HEK293 (cell line): ENCODE measurements at regions not wholly inside any gene's neighbourhood (a gene's known extent, or its start where the extent isn't known, plus 50 kb on each side); places are given as distances from the start of the nearest gene placed in this dataset.

Source experiments
- CTCF ChIA-PET: fragments of 350-600 bp; formaldehyde crosslinking; extraction: SDS; loops from one replicate; lab custom pipeline; 2021; ENCODE audit warnings: antibody characterized with exemption; lab: Yijun Ruan, JAX
- POLR2A ChIA-PET: fragments of 300-600 bp; formaldehyde crosslinking; extraction: SDS; loops from one replicate; lab custom pipeline; 2020; ENCODE audit warnings: antibody characterized with exemption, inconsistent platforms; lab: Yijun Ruan, JAX
- H3K27ac ChIP-seq: fragments of 200-500 bp; sonication (Bioruptor generic); 2 replicates; pipeline ENCODE4 v1.5.1; 2014; ENCODE audit warnings: low read depth, low read length, control low read depth, inconsistent platforms; ENCODE audit errors: extremely low read depth
- H3K36me3 ChIP-seq, 2 experiments: fragments of 200-500 bp in 1 of 2; sonication (Bioruptor generic) in 1 of 2; 1 replicate in 1 of 2; 2 replicates in 1 of 2; pipeline ENCODE4 v1.5.1; 2014 to 2017; ENCODE audit warnings: inconsistent platforms in 2 of 2, low read length in 2 of 2; ENCODE audit not compliant: control insufficient read depth in 2 of 2, insufficient read depth in 1 of 2
- H3K4me1 ChIP-seq: fragments of 200-500 bp; sonication (Bioruptor generic); 2 replicates; pipeline ENCODE4 v1.5.1; 2014; ENCODE audit warnings: mild to moderate bottlenecking, low read length, inconsistent platforms; ENCODE audit not compliant: control insufficient read depth, insufficient read depth
- H3K4me3 ChIP-seq: 2 replicates; pipeline ENCODE4 v1.5.1; 2011; ENCODE audit warnings: low read depth, mild to moderate bottlenecking, control low read depth, low read length, moderate library complexity
- H3K9me3 ChIP-seq: fragments of 200-500 bp; sonication (Bioruptor generic); 2 replicates; pipeline ENCODE4 v1.5.1; 2014; ENCODE audit warnings: low read depth, low read length, inconsistent platforms; ENCODE audit not compliant: control insufficient read depth, insufficient read depth
- EGR2 ChIP-seq: fragments of 450-650 bp; formaldehyde crosslinking; IDR thresholded peaks from 2 replicates; pipeline ENCODE4 v1.5.1; 2016; ENCODE audit warnings: low read depth, missing biosample characterization, missing genetic modification characterization
- KLF10 ChIP-seq: fragments of 450-650 bp; IDR thresholded peaks from 2 replicates; pipeline ENCODE4 v1.5.1; 2018; ENCODE audit warnings: missing biosample characterization, mild to moderate bottlenecking, missing genetic modification characterization
- SETDB1 ChIP-seq: IDR thresholded peaks from one replicate; pipeline ENCODE4 v1.6.1; 2017; ENCODE audit warnings: mild to moderate bottlenecking, low read length, moderate library complexity, mixed read lengths; ENCODE audit not compliant: insufficient read length
- SP2 ChIP-seq: fragments of 450-650 bp; formaldehyde crosslinking; IDR thresholded peaks from 2 replicates; pipeline ENCODE4 v1.5.1; 2016; ENCODE audit warnings: missing biosample characterization, missing genetic modification characterization
- SP7 ChIP-seq: fragments of 450-650 bp; formaldehyde crosslinking; IDR thresholded peaks from 2 replicates; pipeline ENCODE4 v1.5.1; 2016; ENCODE audit warnings: missing biosample characterization, missing genetic modification characterization
- TSHZ1 ChIP-seq: fragments of 450-650 bp; formaldehyde crosslinking; IDR thresholded peaks from 2 replicates; pipeline ENCODE4 v1.5.1; 2016; ENCODE audit warnings: missing biosample characterization, missing genetic modification characterization, borderline replicate concordance
- ZNF114 ChIP-seq: fragments of 450-650 bp; formaldehyde crosslinking; IDR thresholded peaks from 2 replicates; pipeline ENCODE4 v1.5.0; 2017; ENCODE audit warnings: missing biosample characterization, missing genetic modification characterization
- ZNF202 ChIP-seq: fragments of 450-650 bp; formaldehyde crosslinking; IDR thresholded peaks from 2 replicates; pipeline ENCODE4 v1.5.1; 2016; ENCODE audit warnings: missing biosample characterization, missing genetic modification characterization, borderline replicate concordance
- ZNF26 ChIP-seq: fragments of 450-650 bp; formaldehyde crosslinking; IDR thresholded peaks from 2 replicates; pipeline ENCODE4 v1.5.1; 2016; ENCODE audit warnings: missing biosample characterization, missing genetic modification characterization
- ZNF518A ChIP-seq: fragments of 450-650 bp; formaldehyde crosslinking; conservative IDR thresholded peaks from 2 replicates; pipeline ENCODE4 v1.5.1; 2016; ENCODE audit warnings: low read depth, missing biosample characterization, missing genetic modification characterization
- ZNF629 ChIP-seq: fragments of 450-650 bp; formaldehyde crosslinking; IDR thresholded peaks from 2 replicates; pipeline ENCODE4 v1.5.1; 2017; ENCODE audit warnings: missing biosample characterization, missing genetic modification characterization
- ZNF645 ChIP-seq: fragments of 450-650 bp; formaldehyde crosslinking; IDR thresholded peaks from 2 replicates; pipeline ENCODE4; 2016; ENCODE audit warnings: missing biosample characterization, missing genetic modification characterization
- ZNF76 ChIP-seq: fragments of 450-650 bp; formaldehyde crosslinking; IDR thresholded peaks from 2 replicates; pipeline ENCODE4; 2016; ENCODE audit warnings: low read depth, missing biosample characterization, missing genetic modification characterization, borderline replicate concordance
- ZSCAN23 ChIP-seq: fragments of 450-650 bp; formaldehyde crosslinking; IDR thresholded peaks from 2 replicates; pipeline ENCODE4 v1.5.1; 2016; ENCODE audit warnings: missing biosample characterization, missing genetic modification characterization
- TF ChIP-seq, protein P1 (sequence below): sonication (generic); formaldehyde crosslinking; IDR thresholded peaks from 2 replicates; pipeline ENCODE4 v1.8.1; 2022; ENCODE audit warnings: mild to moderate bottlenecking, moderate library complexity, missing genetic modification reagents
- TF ChIP-seq, protein P2 (sequence below): fragments of 450-650 bp; formaldehyde crosslinking; IDR thresholded peaks from 2 replicates; pipeline ENCODE4 v1.5.1; 2016; ENCODE audit warnings: missing biosample characterization, missing genetic modification characterization
- TF ChIP-seq, protein P3 (sequence below): fragments of 450-650 bp; formaldehyde crosslinking; IDR thresholded peaks from 2 replicates; pipeline ENCODE4 v1.5.1; 2017; ENCODE audit warnings: missing biosample characterization, missing genetic modification characterization

DNA sequence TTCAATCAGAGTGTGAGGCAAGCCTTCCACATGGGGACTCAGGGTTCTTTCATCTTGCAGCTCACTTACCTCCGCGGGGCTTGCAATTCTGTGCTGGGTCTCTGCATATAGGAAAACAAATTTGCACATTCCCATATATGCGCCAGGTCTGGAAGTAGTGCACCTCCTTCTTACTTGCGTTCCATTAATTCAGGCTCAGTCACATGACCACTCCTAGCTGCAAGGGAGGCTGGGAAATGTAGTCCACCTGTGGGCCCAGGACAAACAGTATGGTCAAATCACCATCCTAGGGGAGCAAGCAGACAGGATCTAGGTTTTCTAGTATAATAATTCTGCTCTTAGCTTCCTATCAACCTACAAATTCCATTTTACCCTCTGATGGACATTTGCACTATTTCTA lies 160.4 kb downstream of the AACS start (continued):
- TF ChIP-seq ZNF645 (tag by site-specific recombination), result no peak

DNA sequence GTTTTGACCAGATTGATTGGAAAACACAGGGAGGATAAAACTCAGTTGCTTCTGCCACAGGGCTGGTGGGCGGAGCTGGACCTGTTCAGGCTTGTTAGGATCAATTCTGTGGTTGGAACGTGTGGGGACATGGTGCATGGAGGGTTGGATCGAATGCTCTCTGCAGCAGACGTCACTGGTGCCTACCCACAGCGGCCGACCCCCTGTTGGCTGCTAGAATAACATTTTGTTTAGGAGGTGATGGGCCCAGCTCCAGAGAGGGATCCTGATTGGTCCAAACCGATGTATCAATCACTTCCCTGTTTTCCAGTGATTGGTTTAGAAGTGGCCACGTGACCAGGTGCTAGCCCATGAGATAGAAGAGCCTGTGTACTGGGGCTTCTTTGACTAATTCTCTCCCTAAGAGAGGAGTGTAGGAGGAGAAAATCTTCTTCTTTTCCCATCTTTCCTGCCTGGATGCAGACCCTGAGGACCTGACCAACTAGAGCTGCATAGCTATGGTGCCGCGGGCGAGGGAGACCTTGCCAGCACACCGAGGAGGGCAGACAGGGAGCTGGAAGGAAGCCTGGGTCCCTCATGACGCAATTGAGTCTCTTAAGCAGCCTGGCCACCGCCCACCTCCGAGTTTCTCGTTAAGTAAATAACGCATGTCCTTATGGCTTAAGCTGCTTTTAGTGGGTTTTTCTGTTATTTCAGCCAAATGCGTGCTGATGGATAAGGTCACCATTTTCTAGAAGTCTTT lies 163.5 kb downstream of the AACS start:
- Histone ChIP-seq H3K4me1 (no peaks in the 10 kb centered on the region; the same call in 1 of the 2 replicates), H3K36me3 (no peaks in the 10 kb centered on the region), H3K9me3 (no peaks in the 10 kb centered on the region), H3K27ac (no peak overlapping the region), H3K4me3 (no peak overlapping the region)
- POLR2A ChIA-PET, result no interaction called here
- CTCF ChIA-PET, result interaction anchor here (0.6 kb wide), 1 partner anchor 190 kb away, joined by 7 read pairs; no protein-coding TSS in a partner anchor
- TF ChIP-seq SP7 (tag by site-specific recombination), result peak; percentile 47; the same call in 1 of the 2 replicates
- 0 out of 2 replicates have a peak, but pooled peaks have one; percentile 11 for TF ChIP-seq KLF10 (tag by site-specific recombination)
- TF ChIP-seq, protein P1, sequence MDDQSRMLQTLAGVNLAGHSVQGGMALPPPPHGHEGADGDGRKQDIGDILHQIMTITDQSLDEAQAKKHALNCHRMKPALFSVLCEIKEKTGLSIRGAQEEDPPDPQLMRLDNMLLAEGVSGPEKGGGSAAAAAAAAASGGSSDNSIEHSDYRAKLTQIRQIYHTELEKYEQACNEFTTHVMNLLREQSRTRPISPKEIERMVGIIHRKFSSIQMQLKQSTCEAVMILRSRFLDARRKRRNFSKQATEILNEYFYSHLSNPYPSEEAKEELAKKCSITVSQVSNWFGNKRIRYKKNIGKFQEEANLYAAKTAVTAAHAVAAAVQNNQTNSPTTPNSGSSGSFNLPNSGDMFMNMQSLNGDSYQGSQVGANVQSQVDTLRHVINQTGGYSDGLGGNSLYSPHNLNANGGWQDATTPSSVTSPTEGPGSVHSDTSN, result no peak
- peak; percentile 27 for TF ChIP-seq SETDB1
- peak; percentile 33; the same call in 1 of the 2 replicates for TF ChIP-seq EGR2 (tag by site-specific recombination)
- no peak for TF ChIP-seq ZNF518A (tag by site-specific recombination)
- TF ChIP-seq ZNF629 (tag by site-specific recombination), result peak; percentile 78
- TF ChIP-seq, protein P2, sequence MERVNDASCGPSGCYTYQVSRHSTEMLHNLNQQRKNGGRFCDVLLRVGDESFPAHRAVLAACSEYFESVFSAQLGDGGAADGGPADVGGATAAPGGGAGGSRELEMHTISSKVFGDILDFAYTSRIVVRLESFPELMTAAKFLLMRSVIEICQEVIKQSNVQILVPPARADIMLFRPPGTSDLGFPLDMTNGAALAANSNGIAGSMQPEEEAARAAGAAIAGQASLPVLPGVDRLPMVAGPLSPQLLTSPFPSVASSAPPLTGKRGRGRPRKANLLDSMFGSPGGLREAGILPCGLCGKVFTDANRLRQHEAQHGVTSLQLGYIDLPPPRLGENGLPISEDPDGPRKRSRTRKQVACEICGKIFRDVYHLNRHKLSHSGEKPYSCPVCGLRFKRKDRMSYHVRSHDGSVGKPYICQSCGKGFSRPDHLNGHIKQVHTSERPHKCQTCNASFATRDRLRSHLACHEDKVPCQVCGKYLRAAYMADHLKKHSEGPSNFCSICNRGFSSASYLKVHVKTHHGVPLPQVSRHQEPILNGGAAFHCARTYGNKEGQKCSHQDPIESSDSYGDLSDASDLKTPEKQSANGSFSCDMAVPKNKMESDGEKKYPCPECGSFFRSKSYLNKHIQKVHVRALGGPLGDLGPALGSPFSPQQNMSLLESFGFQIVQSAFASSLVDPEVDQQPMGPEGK, result peak; percentile 55
- no peak for TF ChIP-seq ZNF114
- TF ChIP-seq, protein P3, sequence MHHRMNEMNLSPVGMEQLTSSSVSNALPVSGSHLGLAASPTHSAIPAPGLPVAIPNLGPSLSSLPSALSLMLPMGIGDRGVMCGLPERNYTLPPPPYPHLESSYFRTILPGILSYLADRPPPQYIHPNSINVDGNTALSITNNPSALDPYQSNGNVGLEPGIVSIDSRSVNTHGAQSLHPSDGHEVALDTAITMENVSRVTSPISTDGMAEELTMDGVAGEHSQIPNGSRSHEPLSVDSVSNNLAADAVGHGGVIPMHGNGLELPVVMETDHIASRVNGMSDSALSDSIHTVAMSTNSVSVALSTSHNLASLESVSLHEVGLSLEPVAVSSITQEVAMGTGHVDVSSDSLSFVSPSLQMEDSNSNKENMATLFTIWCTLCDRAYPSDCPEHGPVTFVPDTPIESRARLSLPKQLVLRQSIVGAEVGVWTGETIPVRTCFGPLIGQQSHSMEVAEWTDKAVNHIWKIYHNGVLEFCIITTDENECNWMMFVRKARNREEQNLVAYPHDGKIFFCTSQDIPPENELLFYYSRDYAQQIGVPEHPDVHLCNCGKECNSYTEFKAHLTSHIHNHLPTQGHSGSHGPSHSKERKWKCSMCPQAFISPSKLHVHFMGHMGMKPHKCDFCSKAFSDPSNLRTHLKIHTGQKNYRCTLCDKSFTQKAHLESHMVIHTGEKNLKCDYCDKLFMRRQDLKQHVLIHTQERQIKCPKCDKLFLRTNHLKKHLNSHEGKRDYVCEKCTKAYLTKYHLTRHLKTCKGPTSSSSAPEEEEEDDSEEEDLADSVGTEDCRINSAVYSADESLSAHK, result no peak
- TF ChIP-seq ZSCAN23 (tag by site-specific recombination), result 0 out of 2 replicates have a peak, but pooled peaks have one; percentile 15
- peak; percentile 74 for TF ChIP-seq SP2 (tag by site-specific recombination)
- TF ChIP-seq TSHZ1 (tag by site-specific recombination), result no peak
- no peak for TF ChIP-seq ZNF26
- peak; percentile 57; the same call in 1 of the 2 replicates for TF ChIP-seq ZNF76 (tag by site-specific recombination)
- no peak for TF ChIP-seq ZNF202 (tag by site-specific recombination)
